GM21619 (cell line): ENCODE measurements at regions not wholly inside any gene's neighbourhood (a gene's known extent, or its start where the extent isn't known, plus 50 kb on each side); places are given as distances from the start of the nearest gene placed in this dataset.

ENCODE experiments used
- ATAC-seq: cut with Tn5 transposase; IDR thresholded peaks from one replicate; pipeline ENCODE4 v1.9.1; 2021; ENCODE audit not compliant: unreplicated experiment

GRCh38 chr10:36636879-36637278 lies 488.5 kb upstream of the ANKRD30A start:
- ATAC-seq: no peak

DNA sequence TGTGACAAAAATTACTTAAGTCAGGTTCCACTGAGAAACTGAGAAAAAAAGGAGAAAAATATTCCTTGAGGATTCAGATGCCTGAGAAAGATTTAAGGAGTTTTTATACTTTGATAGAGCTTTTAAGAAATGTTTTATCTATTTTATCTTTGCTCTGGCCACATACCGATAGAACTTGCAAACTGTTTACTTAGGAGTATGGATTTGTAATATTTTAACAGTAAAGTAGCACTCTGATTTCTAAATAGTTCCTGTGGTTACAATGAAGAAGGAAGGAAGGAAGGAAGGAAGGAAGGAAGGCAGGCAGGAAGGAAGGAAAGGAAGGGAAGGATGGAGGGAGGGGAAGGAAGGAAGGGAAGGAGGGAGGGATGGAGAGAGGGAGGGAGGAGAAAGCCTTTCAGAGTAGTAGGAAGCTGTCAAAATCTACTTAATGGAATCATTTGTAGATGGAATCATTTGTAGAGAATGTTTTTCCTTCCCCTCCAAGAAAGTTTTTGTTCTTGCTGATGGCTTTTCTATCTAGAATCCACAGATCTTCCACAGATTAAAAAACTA lies 489.0 kb upstream of the ANKRD30A start:
- ATAC-seq: no peak

- ATAC-seq: no peak
Observed at GRCh38 chr10:36634916-36635315, 490.5 kb upstream of the ANKRD30A start.

DNA sequence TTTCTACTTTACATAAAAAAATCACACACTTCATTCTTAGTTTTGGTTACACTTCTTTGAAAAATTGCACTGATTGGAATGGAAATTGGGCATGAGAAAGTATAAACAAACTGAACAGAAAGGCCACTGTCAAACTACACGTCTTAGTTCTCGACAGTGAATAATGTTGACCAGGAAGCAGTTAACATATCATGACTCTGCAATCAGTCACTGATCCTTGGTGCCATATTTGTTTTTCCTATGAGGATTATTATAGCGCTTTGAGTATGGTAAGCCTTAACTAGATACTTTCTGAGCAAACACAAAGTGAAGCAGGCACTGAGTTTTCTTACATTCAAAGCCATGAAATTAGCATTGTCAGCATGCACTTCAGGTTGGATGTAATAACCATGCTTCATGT lies 495.1 kb upstream of the ANKRD30A start:
- no peak for ATAC-seq

DNA sequence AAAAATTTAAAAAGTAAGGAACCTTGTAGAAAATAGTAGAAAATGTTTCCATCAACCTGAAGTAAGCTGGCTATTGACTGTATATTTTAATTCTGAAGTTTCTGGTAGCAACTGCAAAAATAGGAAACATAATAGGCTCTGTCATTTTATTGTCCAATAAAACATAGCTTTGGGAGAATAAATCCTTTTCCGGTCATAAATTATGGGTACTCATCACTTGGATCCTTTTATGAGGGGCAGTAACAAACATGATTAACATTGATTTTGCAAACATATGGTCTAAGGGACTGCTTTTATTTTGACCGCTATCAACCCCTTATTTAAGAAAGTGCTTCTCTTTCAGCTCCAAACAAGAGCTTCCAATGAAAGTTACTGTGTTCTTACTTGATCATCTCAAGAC lies 495.9 kb upstream of the ANKRD30A start:
- ATAC-seq: no peak

DNA sequence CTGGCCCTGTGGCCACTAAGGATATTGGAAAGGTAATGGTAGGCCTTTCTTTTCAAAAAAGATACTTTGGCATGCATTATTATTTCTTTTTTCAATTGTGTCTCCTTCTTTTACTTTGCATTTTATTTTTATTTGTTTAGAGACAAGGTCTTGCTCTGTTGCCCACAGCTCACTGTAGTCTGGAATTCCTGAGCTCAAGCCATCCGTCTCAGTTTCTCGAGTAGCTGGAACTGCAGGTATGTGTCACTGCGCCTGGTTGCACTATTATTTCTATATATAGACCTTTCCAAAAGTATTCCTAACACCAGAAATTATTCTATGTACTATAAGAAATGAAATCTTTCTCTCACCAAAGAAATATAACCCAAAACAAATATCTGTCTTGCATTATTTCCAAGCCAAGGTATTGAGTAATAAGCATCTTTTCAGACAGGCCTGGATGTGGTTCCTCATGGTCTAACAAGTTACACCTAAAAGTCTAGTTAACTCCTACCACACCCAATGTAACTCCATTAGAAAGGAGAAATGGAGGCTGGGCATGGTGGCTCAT lies 500.8 kb upstream of the ANKRD30A start:
- no peak for ATAC-seq

DNA sequence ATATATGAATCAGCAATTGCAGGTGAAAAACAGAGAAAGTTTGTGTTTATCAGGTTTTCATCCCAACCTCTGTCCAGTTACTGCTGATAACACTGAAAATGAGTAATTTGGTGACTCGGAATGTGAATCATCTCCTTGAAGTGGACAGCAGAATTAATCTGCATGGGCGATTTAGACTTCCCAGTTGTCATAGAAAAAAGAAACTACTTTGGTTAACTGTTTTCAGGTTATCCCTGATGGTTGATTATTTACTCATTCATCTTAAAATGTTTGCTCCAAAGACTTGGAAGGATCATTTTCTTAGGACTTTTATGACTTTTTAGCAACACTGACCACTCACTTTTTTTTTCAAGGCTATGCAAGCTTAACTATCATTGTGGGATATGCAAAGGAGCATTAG lies 504.1 kb upstream of the ANKRD30A start:
- no peak for ATAC-seq

DNA sequence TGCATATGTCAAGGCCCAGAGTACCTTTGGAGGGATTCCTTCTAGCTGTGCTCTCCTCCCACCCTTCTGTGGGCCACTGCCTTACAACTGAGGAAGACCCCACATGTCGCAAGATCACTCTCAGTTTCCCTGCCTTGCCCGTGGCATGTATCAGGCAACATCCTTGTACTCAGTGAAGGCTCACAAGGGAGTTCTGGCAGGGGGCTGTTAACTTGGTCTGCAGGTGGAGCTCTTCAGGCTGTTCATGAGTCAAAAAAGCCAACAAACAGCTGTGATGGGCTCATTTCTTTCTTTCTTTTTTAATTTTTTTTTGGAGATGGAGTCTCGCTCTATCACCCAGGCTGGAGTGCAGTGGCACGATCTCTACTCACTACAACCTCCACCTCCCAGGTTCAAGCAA lies 513.0 kb upstream of the ANKRD30A start:
- no peak for ATAC-seq

DNA sequence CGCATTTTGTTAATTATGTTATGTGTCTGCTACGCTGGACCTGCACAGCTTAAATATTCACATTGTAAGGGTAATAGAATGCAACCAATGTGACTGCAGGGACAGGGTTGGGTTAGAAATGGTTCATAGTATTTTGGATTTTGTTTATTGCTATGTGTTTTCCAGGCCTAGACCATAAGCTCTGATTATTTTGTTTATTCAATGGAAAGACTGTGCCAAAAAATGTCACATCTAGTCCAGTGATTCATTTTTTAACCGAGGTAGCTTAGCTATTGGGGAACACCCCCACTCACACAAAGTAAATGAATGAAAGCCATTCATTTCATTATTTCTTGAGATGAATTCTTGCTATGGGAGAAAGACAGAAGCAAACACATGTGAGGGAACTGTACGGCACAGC lies 516.5 kb upstream of the ANKRD30A start:
- no peak for ATAC-seq

- no peak for ATAC-seq
Observed at GRCh38 chr10:36608251-36608650, 517.1 kb upstream of the ANKRD30A start.

GRCh38 chr10:36606234-36606839 lies 519.1 kb upstream of the ANKRD30A start:
- no peak for ATAC-seq

DNA sequence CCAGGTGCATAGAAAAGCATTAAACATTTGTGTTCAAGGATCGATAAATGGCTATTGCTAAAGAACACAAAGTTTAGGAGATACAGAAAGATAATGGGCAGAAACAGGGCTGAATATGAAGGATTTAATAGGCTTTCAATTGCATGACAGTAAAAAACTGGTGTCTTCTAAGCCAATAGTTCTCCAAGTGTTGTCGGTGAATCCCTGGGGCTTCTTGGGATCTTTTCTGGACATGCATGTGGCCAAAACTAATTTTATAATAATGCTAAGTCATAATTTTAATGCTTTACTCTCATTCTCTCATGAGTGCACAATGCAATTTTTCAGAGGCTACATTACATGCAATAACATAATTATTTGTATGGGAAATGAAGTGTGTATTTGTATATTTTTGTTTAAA lies 521.1 kb upstream of the ANKRD30A start:
- ATAC-seq: no peak

GRCh38 chr10:36603688-36604087 lies 521.7 kb upstream of the ANKRD30A start:
- no peak for ATAC-seq

GRCh38 chr10:36602374-36602773 lies 523.0 kb upstream of the ANKRD30A start:
- no peak for ATAC-seq

GRCh38 chr10:36597756-36598320 lies 527.6 kb upstream of the ANKRD30A start:
- no peak for ATAC-seq

- ATAC-seq: no peak
Observed at GRCh38 chr10:36592964-36593363, 532.4 kb upstream of the ANKRD30A start.

DNA sequence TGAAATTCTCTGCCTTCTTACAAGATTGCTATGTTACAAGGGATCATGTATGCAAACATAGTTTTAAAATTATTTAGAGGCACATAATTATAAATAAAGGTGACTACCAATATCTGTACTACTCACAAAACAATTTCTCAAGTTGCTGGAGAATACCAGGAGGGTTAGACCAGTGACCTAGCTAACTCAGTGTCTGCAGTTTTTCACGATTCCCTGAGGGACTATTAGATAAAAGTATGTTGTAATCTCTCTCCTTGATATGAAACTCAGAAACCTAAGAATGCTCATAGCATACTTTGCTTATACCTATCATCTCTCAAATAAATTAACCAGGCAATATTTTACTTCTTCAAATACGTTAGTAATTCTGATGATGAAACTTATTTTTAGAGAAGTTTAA lies 534.0 kb upstream of the ANKRD30A start:
- ATAC-seq: no peak

DNA sequence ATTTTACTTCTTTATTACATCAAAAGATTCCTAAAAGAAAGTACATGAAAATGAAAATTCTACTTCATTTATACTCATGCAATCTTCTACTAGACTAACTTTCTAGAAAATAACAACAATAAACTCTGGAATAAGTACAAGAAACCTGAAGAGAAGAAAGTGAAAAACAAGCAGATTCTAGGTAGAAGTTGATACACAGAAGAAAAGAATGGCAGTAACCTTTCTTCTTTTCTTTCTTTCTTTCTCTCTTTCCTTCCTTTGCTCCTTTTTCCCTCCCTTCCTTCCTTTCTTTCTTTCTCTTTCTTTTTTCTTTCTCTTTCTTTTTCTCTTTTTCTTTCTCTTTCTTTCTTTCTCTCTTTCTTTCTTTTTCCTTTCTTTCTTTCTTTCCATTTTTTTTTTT lies 541.7 kb upstream of the ANKRD30A start:
- no peak for ATAC-seq

- no peak for ATAC-seq
Observed at GRCh38 chr10:36581237-36581636, 544.2 kb upstream of the ANKRD30A start.

GRCh38 chr10:36578306-36578705 lies 547.1 kb upstream of the ANKRD30A start:
- ATAC-seq: no peak

- no peak for ATAC-seq
Observed at GRCh38 chr10:36577126-36577525, 548.3 kb upstream of the ANKRD30A start.

DNA sequence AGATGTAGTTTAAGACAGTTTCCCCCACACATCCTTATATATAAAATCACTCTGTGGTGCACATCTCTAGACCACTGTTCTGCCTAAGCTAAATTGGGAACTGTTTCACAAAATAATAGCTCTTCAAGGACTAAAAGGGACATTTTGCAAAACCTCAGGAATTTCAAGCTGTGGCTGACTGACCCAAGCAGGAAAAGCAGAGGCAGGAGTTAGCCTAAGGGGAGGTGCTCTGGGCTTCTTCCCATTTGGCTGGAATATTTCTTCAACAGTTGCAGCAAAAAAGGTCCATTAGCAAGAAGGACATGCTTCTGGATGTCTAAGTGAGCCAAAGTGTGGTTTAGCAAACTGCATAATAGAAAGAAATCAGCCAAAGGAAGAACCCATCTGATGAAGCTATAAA lies 551.2 kb upstream of the ANKRD30A start:
- no peak for ATAC-seq

- ATAC-seq: no peak
Observed at GRCh38 chr10:36573246-36573645, 552.2 kb upstream of the ANKRD30A start.
